ENCODE measurements at regions not wholly inside any gene's neighbourhood (a gene's known extent, or its start where the extent isn't known, plus 50 kb on each side); places are given as distances from the start of the nearest gene placed in this dataset.

GRCh38 chr10:8156918-8157317, 102.4 kb downstream of the GATA3 start:
- TF ChIP-seq POLR2A (IDR thresholded peaks at IDR 0.05; ENCODE audit: low read length) = no peak
- no peak for TF ChIP-seq GATA1 (IDR thresholded peaks at IDR 0.05; ENCODE audit: low read depth, low read length)
